ENCODE measurements at regions not wholly inside any gene's neighbourhood (a gene's known extent, or its start where the extent isn't known, plus 50 kb on each side); places are given as distances from the start of the nearest gene placed in this dataset.
"Not testable (repeated sequence)": the region's sequence is repeated elsewhere in the genome, so short reads cannot be mapped to it uniquely, and the experiment has no call there.

DNA sequence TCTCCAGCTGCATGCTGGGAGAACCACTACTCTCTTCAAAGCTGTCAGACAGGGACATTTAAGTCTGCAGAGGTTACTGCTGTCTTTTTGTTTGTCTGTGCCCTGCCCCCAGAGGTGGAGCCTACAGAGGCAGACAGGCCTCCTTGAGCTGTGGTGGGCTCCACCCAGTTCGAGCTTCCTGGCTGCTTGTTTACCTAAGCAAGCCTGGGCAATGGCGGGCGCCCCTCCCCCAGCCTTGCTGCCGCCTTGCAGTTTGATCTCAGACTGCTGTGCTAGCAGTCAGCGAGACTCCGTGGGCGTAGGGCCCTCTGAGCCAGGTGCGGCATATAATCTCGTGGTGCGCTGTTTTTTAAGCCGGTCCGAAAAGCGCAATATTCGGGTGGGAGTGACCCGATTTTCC, 215.0 kb downstream of the STIM2 start:
- not testable (repeated sequence) for H3F3A ChIP-seq (ENCODE audit: control insufficient read depth, insufficient read depth); H3K9me2 ChIP-seq (replicated peaks; ENCODE audit: control insufficient read depth, low read length); H3K79me2 ChIP-seq (ENCODE audit: control insufficient read depth, low read length); H3K27ac ChIP-seq (ENCODE audit: low read depth, low read length); H3K27me3 ChIP-seq (ENCODE audit: control insufficient read depth, low read length); H3K4me3 ChIP-seq (ENCODE audit: low read length); H3K9me3 ChIP-seq (ENCODE audit: control insufficient read depth, insufficient read depth, low read length); H3K4me2 ChIP-seq (ENCODE audit: low read length); H4K20me1 ChIP-seq (ENCODE audit: control insufficient read depth, insufficient read depth, low read depth, low read length); H3K36me3 ChIP-seq (ENCODE audit: control insufficient read depth, low read length); H3K4me1 ChIP-seq (ENCODE audit: control insufficient read depth, low read length)

- no peaks in the 10 kb centered on the region for H3K4me1 ChIP-seq (ENCODE audit: control insufficient read depth, low read length)
- TF ChIP-seq EZH2phosphoT487 (IDR thresholded peaks at IDR 0.05; ENCODE audit: borderline replicate concordance, low read length), result no peak
- TF ChIP-seq, protein P1, sequence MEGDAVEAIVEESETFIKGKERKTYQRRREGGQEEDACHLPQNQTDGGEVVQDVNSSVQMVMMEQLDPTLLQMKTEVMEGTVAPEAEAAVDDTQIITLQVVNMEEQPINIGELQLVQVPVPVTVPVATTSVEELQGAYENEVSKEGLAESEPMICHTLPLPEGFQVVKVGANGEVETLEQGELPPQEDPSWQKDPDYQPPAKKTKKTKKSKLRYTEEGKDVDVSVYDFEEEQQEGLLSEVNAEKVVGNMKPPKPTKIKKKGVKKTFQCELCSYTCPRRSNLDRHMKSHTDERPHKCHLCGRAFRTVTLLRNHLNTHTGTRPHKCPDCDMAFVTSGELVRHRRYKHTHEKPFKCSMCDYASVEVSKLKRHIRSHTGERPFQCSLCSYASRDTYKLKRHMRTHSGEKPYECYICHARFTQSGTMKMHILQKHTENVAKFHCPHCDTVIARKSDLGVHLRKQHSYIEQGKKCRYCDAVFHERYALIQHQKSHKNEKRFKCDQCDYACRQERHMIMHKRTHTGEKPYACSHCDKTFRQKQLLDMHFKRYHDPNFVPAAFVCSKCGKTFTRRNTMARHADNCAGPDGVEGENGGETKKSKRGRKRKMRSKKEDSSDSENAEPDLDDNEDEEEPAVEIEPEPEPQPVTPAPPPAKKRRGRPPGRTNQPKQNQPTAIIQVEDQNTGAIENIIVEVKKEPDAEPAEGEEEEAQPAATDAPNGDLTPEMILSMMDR (IDR thresholded peaks at IDR 0.05; ENCODE audit: low read depth, low read length, poor library complexity, severe bottlenecking), result no peak
- no peaks in the 10 kb centered on the region; the same call in 1 of the 2 replicates for H3K9me2 ChIP-seq (replicated peaks; ENCODE audit: control insufficient read depth, low read length)
- H3K27ac ChIP-seq (ENCODE audit: low read depth, low read length), result no peak overlapping the region
- no peaks in the 10 kb centered on the region for H3K36me3 ChIP-seq (ENCODE audit: control insufficient read depth, low read length)
- H3K79me2 ChIP-seq (ENCODE audit: control insufficient read depth, low read length), result no peaks in the 10 kb centered on the region
- no peaks in the 10 kb centered on the region for H3K27me3 ChIP-seq (ENCODE audit: control insufficient read depth, low read length)
- H3K9me3 ChIP-seq (ENCODE audit: control insufficient read depth, insufficient read depth, low read length), result no peaks in the 10 kb centered on the region
- H3F3A ChIP-seq (ENCODE audit: control insufficient read depth, insufficient read depth), result no peaks in the 10 kb centered on the region
- no peaks in the 10 kb centered on the region for H4K20me1 ChIP-seq (ENCODE audit: control insufficient read depth, insufficient read depth, low read depth, low read length)
- no peak overlapping the region for H3K4me3 ChIP-seq (ENCODE audit: low read length)
- H3K4me2 ChIP-seq (ENCODE audit: low read length), result no peak overlapping the region
Measured at GRCh38 chr4:27078934-27079455, 218.4 kb downstream of the STIM2 start.

- Histone ChIP-seq H3K9me2 (replicated peaks; ENCODE audit: control insufficient read depth, low read length) (no peaks in the 10 kb centered on the region; the same call in 1 of the 2 replicates), H3K27me3 (ENCODE audit: control insufficient read depth, low read length) (peaks cover 3% of the 10 kb centered on the region; the same call in 1 of the 2 replicates), H3K4me1 (ENCODE audit: control insufficient read depth, low read length) (no peaks in the 10 kb centered on the region), H3K4me3 (ENCODE audit: low read length) (no peak overlapping the region), H3F3A (ENCODE audit: control insufficient read depth, insufficient read depth) (no peaks in the 10 kb centered on the region), H4K20me1 (ENCODE audit: control insufficient read depth, insufficient read depth, low read depth, low read length) (no peaks in the 10 kb centered on the region), H3K36me3 (ENCODE audit: control insufficient read depth, low read length) (no peaks in the 10 kb centered on the region), H3K79me2 (ENCODE audit: control insufficient read depth, low read length) (no peaks in the 10 kb centered on the region), H3K9me3 (ENCODE audit: control insufficient read depth, insufficient read depth, low read length) (no peaks in the 10 kb centered on the region), H3K27ac (ENCODE audit: low read depth, low read length) (no peak overlapping the region), H3K4me2 (ENCODE audit: low read length) (no peak overlapping the region)
- no peak for TF ChIP-seq EZH2phosphoT487 (IDR thresholded peaks at IDR 0.05; ENCODE audit: borderline replicate concordance, low read length)
- TF ChIP-seq, protein P1 (IDR thresholded peaks at IDR 0.05; ENCODE audit: low read depth, low read length, poor library complexity, severe bottlenecking), result no peak
Measured at GRCh38 chr4:27081675-27082586, 221.3 kb downstream of the STIM2 start.

GRCh38 chr4:27082776-27083175, 222.1 kb downstream of the STIM2 start:
- no peaks in the 10 kb centered on the region for H3K4me1 ChIP-seq (ENCODE audit: control insufficient read depth, low read length)
- H3K4me2 ChIP-seq (ENCODE audit: low read length), result no peak overlapping the region
- no peaks in the 10 kb centered on the region for H3K9me3 ChIP-seq (ENCODE audit: control insufficient read depth, insufficient read depth, low read length)
- H3K27me3 ChIP-seq (ENCODE audit: control insufficient read depth, low read length), result peaks cover 3% of the 10 kb centered on the region; the same call in 1 of the 2 replicates
- H3K36me3 ChIP-seq (ENCODE audit: control insufficient read depth, low read length), result no peaks in the 10 kb centered on the region
- H3F3A ChIP-seq (ENCODE audit: control insufficient read depth, insufficient read depth), result no peaks in the 10 kb centered on the region
- no peaks in the 10 kb centered on the region; the same call in 1 of the 2 replicates for H3K9me2 ChIP-seq (replicated peaks; ENCODE audit: control insufficient read depth, low read length)
- no peak overlapping the region for H3K27ac ChIP-seq (ENCODE audit: low read depth, low read length)
- no peaks in the 10 kb centered on the region for H4K20me1 ChIP-seq (ENCODE audit: control insufficient read depth, insufficient read depth, low read depth, low read length)
- H3K79me2 ChIP-seq (ENCODE audit: control insufficient read depth, low read length), result no peaks in the 10 kb centered on the region
- TF ChIP-seq EZH2phosphoT487 (IDR thresholded peaks at IDR 0.05; ENCODE audit: borderline replicate concordance, low read length), result no peak
- TF ChIP-seq, protein P1 (IDR thresholded peaks at IDR 0.05; ENCODE audit: low read depth, low read length, poor library complexity, severe bottlenecking), result no peak
- H3K4me3 ChIP-seq (ENCODE audit: low read length), result no peak overlapping the region

Data from DOHH2 (cell line).